NCI-H446 treated with DMSO at 0.1 percent for 48 hours (cell line): ENCODE measurements at regions not wholly inside any gene's neighbourhood (a gene's known extent, or its start where the extent isn't known, plus 50 kb on each side); places are given as distances from the start of the nearest gene placed in this dataset.
"Not testable (repeated sequence)": the region's sequence is repeated elsewhere in the genome, so short reads cannot be mapped to it uniquely, and the experiment has no call there.

ENCODE experiments used
- DNase-seq: peaks from one replicate; lab custom pipeline; 2025; lab: John Stamatoyannopoulos, UW

DNA sequence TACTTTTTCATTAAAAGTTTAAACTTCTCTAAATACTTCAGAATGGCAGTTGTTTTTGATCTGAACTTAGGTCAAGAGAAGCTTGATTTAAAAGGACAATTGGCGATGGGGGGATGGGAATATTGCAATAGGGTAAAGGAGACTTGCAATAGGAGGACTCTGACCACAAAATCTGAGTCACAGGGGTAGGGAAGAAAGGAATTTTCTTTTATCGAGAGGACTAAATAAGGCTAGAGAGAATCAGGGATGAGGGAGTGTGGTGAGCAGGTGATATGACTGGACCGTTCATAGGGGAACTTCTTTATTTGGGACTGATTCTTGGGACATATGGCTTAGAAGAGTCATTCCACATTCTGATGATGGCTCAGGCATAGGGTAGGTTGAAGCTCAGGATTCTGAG is 1260.2 kb downstream of the ADGRL3 start:
- no peak for DNase-seq

DNA sequence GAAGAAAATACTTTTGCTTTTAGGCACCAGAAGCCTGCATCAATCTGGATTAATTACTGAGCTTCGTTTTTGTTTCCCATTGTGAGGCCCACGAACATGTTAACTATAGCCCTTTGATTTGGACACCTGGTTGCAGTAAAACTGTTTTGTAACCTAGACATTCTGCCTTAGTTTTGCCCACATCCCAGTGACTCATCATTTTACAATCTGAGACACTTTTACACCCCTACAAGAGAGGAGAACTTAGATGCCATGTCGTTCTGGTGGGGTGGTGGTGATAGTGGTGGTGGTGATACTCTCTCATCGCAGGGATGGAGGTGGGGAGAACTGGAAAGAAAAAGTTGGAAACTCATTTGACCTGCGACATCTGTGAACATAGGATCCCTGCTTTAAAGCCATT is 1257.2 kb downstream of the ADGRL3 start:
- no peak for DNase-seq

DNA sequence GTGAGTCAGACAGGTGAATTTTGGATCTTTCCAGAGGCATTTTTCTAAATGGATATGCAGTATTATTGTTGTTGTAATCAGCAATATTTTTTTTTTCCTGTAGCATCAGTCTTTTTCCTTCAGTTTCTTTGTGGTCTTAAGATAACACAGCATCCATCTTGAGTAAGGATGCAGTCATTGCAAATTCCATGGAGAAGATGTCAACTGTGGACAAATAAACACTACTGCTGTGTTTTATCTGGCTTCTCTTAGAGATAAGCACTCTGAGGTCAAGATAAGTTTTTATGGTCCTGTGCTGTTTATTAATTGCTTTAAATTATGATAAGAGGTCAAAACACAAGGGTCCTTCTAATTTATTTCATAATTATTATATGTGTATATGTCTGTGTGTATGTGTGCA is 1255.7 kb downstream of the ADGRL3 start:
- DNase-seq, result no peak

DNA sequence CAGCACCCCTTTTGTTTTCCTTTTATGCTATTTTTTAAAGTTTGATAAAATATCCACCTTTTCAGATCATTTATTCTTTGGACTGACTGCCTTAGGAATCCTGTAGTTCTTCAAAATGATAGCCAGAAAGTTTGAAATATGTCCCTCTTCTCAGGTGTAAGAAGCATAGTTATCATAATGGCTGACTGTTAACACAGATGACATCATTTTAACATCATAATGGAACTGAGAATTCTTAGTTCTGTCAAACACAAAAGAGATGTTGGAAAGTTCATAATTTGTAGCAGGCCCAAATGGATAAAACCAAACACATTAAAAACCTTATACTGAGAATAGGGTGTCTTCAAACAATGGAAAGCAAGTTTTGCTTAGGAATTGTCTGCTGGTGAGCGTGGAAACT is 1254.4 kb downstream of the ADGRL3 start:
- DNase-seq, result no peak

DNA sequence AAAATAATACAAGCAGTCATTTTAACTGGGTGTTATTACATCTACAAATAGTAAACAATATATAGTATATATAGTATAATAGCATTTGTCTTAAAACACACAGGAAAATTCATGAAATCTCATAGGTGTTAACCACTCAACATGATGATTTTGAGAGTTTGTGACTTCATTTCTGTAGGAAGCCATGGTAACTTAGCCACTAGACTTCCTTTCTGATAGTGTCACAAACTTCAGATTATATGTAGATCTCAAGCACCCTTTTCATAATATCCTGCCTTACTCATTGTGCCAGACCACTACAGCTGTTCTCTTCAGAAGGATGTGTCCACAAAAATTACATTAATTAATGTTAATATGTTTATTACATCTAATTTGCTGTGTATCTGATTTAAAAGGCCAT is 1250.6 kb downstream of the ADGRL3 start:
- DNase-seq, result no peak

DNA sequence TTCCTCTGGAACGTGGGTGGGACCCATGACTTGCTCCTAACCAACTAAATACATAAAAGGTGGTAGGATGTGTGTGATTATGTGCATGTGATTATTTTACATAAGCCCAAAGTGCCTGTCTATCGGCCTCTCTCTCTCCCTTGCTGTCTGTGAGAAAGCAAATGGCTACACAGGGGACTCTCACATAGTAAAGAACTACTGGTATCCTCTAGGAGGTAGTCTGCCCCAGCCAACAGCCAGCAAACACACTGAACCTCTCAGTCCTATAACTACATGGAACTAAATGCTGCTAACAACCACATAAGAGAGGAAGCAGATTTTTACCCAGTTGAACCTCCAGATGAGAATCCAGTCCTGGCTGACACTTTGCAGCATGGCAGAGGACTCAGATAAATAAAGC is 1249.4 kb downstream of the ADGRL3 start:
- DNase-seq, result no peak

DNA sequence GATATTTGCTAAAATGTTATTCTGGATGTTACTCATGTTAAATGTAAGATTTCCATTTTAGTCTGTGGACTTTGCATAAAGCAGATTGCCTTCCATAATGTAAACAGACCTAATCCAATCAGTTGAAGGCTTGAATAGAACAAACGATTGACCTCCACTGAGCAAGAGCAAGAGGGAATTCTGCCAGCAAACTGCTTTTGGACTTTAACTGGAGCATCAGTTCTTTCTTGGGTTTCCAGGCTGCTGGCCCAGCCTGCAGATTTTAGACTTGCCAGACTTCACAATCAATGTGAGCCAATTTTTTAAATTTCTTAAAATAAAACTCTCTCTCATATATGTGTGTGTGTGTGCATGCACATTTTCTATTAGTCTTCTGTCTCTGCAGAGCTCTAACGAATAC is 1248.8 kb downstream of the ADGRL3 start:
- DNase-seq, result peak; percentile 6

DNA sequence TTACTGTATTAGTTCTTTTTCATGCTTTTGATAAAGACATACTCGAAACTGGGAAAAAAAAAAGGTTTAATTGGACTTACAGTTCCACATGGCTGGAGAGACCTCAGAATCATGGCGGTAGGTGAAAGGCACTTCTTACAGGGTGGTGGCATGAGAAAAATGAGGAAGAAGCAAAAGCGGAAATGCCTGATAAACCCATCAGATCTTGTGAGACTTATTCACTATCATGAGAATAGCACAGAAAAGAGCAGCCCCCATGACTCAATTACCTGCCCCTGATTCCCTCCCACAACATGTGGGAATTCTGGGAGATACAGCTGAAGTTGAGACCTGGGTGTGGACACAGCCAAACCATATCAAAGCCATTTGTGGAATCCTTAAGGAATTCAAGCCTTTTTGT is 1238.9 kb downstream of the ADGRL3 start:
- no peak for DNase-seq

DNA sequence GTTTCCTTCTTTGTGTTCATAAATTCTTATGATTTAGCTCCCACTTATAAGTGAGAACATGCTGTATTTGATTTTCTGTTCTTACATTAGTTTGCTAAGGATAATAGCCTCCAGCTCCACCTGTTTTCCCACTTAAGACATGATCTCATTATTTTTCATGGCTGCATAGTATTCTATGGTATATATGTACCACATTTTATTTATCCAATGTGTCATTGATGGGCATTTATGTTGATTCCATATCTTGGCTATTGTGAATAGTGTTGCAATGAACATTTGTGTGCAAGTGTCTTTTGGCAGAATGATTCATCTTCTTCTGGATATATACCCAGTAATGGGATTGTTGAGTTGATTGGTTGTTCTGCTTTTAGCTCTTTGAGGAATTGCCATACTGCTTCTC is 1234.8 kb downstream of the ADGRL3 start:
- DNase-seq, result no peak

DNA sequence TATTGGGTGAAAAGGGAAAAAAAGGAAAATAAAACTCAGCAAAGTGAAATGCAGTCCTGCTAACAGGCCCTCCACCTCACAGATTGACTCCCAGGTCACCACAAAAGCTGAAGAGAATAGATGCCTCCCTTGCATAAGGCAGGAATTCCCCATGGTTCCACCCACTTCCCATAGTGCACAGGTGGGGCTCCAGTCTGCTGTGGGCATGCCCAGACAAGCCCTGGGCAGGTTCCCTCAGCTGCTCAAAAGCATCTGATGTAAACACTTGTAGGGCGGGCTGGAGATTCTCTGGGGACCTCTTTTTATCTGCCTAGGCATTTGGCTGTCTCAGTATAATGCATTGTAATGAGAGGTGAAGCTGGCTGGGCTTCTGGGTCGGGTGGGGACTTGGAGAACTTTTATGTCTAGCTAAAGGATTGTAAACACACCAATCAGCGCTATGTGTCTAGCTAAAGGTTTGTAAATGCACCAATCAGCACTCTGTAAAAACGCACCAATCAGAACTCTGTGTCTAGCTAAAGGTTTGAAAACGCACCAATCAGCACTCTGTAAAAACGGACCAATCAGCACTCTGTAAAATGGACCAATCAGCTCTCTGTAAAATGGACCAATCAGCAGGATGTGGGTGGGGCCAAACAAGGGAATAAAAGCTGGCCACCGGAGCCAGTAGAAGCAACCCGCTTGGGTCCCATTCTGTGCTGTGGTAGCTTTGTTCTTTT is 1231.5 kb downstream of the ADGRL3 start:
- not testable (repeated sequence) for DNase-seq

DNA sequence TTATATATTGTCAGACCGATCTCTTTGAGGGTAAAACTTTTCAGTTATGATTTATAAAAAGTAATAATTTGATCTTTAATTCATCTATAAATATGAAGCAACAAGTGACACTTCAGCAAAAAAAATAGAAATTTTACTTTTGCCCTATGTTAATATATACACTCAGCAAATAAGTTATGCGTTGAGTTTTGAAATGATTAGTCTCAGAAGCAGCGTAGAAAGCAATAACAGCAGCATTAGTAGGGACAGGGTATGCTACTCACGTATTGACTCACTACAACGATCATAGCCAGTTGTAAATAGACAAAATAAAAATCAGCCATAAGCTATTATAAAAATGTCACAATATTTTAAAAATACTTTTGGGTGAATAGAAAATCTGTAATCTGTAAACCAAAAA is 1229.2 kb downstream of the ADGRL3 start:
- DNase-seq, result no peak

DNA sequence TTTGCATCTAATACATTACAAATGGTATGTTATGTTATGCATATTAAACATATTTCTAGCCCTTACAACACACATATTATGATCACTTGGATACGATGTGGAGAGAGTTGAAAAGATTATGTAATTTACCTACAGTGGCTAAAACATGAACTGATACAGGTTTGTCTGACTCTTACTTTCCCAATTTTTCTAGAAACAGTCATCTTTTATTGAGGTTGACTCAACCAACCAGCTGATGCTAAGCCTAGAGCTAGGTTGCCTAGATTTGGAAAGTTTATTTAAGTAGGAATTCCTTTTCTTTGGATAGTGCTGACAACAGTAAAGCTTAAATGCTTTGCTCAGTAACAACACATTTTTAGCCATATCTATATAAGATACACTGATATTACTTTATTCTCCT is 1215.1 kb downstream of the ADGRL3 start:
- no peak for DNase-seq

DNA sequence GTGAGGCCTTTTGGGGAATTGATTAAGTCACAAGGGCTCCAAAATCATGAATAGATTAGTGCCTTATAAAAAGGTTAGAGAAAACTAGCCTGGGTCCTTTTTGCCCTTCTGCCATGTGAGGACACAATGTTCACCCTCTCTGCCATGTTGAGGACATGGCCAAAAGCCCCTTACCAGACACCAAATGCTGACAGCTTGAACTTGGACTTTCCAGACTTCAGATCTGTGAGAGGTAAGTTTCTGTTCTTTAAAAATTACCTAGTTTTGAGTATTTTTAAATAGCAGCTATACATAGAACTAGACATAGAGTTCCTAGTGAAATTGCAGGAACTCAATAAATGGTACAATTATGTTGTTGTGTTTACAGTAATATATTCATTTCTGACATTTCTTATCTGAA is 1214.4 kb downstream of the ADGRL3 start:
- DNase-seq, result no peak

DNA sequence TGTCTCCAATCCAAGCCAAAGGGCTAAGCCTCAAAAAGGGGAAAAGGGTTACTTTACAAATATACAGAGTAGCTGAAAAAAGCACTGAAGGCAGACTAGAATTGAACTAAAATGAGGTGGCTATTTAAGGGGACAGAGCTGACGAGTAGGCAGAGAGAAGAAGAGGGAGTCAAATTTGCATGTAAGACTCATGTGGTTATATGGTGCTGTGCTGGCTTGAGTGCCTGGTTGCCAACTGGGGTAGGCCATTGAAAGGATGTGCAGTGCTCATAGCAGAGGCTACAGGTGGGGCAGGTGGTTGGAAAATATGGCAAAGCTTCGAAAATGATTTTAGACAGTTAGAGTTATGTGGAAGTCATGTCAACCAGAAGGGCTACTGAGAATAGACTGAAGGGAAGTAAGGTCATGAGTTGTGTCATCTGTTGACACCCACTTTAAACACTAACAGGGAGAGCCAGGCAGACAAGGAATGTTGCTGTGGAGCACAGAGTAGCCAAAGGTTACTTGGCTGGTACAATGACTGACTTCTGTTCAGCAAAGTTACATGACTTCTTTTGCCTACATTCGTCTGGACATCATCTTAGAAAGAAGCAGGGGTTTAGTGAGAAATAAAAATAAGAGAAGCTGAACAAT is 1210.4 kb downstream of the ADGRL3 start:
- no peak for DNase-seq

DNA sequence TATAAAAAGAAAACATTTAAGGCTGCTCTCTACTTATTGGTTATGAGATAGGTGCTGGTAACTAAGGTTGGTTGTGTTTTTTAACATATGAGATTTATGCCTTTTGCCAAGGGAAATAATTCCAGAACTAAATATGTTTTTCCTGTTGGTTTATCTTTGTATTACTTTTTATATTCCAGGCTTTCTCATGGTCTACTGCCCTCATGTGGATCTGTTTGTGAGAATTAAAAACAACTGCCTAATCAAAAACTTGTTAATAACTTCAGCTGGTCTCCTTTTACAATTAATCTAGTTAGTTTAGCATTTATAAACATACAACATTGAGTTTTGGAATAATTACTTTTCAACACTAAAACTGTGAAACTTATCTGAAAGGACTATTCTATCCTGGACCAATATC is 1208.3 kb downstream of the ADGRL3 start:
- DNase-seq, result no peak

DNA sequence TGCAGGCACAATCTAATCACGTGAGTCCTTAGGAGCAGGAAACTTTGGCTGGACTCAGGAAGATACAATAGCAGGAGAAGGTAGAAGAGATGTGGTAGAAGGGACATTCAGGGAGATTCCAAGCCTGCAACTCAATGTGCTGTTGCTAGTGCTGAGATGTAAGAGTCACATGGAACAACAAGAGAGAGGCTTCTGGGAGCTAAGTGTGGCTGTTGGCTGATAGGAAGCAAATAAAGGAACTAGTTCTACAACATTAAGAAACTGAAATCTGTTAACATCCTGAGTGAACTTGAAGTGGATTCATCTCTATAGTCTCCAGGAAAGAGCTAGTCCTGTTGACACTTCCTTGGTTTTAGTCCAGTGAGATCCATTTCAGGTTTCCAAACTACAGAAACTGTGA is 1207.4 kb downstream of the ADGRL3 start:
- DNase-seq, result no peak

DNA sequence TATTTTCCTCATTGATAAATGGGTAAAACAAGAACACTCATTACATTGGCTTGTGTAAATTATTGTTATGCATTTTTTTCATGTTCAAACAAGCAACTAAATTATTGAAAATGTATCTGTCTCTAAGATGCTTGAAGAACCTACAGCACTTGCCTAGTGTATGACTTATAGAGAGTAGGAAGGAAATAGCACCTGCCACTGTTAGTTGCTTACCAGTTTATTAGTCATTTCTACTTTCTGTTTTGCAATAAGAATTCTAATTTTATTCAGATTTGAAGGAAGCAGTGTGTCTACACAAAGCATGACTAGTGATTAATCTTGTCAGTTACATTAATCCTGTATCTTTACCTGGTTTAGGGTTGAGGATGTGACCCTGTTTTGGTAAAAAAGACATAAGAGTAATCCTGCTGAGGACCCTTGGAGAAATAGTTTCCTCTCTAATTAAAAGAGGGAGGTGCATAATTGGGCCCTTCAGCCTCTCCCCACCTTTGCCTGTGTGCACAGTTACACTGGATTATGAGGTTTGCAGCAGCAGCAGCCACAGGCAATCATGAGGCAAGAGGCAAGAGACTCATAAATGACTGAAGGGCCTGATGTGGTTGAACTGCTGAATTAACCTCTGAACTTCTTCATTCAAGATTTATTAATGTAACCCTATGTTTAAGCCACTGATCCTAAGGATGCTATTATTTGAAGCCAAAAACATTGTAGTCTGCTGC is 1202.1 kb downstream of the ADGRL3 start:
- DNase-seq, result no peak

DNA sequence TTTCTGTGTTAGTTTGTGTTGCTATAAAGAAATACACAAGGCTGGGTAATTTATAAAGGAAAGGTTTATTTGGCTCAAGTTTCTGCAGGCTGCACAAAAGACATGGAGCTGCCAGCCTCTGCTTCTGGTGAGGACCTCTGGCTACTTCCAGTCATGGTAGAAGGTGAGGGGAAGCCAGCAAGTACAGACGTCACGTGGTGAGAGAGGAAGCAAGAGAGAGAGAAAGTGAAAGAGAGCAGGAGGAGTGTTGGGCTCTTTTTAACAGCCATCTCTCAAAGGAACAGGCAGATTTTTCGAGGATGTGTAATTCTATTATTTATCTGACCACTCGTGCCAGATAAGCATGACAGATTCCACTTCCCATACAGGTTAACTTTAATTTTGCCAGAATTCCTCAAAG is 1199.1 kb downstream of the ADGRL3 start:
- no peak for DNase-seq

DNA sequence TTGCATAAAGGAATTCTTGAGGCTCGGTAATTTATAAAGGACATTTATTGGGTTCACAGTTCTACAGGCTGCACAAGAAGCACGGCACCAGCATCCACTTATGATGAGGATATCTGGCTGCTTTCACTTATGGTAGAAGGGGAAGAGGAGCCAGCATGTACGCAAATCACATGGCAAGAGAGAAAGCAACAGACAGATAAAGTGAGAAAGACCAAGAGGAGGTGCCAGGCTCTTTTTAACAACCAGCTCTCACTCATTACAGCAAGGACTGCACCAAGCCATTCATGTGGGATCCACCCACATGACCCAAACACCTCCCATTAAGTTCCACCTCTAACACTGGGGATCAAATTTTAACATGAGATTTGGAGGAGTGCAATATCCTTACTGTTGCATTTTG is 1198.2 kb downstream of the ADGRL3 start:
- DNase-seq, result no peak

DNA sequence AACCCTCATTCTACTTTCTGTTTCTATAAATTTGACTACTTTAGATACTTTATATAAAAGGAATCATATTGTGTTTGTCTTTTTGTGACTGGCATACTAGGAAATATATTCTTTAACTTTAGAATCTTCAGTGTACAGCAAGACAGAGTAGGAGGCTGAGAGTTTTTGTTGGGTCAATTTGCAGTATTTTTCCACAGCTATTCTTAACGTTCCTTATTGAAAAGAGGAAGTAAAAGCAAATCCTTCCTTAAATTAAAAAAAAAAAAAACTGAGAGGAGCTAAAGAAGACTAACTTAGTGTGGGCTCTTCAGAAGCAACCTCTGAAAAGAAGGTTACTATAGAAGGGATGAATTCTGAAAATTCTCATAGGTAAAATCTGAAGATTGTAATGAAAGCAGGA is 1194.6 kb downstream of the ADGRL3 start:
- DNase-seq, result no peak

DNA sequence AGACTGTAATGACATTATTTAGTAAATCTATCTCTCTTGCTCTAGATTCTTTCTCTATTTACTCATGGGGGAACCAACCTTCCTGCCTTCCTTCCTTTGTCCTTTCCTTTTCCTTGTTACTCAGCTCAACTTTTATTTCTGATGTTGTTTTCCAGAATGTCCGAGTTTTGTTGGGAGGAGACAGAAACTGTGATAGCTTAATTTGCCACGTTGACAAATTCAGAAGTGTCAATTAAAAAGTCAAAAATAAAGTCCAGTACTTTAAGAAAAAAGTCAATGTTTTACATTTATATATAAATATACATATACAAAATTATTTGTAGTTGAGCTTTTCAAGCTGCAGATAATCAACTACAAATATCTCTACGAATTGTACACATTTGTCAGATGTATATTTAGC is 1187.7 kb downstream of the ADGRL3 start:
- no peak for DNase-seq

DNA sequence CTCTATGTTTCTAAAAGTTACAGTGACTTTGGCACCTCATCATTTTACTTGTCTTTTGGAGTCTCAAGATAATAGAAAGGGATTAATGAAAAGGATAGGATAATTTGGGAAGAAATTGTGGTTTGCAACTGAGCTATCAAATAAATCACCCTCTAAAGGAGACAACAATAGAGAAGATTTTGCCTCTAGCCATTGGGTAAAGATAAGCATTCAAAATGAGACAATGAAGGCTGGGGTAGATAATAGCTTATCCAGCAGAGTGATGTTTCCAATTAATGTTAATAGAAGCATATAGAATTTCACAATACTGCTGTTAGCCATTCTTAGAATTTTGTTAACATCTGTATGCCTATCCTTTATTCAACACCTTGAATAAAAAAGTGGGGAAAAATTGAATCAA is 1177.6 kb downstream of the ADGRL3 start:
- DNase-seq, result no peak

DNA sequence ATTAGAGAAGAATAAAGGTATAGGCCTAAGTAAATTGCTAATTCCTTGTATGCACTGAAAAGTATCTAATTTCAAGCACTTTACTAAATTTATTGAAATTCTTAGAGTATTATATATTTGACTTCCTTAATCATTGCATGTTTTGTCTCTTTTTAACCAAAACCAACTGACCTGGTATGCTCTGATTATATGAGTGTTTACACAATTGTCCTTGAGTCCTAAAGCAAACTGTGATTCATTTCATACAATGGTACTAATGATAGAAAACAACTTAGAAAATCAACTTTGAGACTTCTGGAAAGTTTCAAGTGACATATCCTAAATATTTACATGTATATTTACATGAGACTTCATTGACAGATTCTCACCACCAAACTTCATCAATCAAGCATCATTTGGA is 1177.1 kb downstream of the ADGRL3 start:
- DNase-seq, result no peak

DNA sequence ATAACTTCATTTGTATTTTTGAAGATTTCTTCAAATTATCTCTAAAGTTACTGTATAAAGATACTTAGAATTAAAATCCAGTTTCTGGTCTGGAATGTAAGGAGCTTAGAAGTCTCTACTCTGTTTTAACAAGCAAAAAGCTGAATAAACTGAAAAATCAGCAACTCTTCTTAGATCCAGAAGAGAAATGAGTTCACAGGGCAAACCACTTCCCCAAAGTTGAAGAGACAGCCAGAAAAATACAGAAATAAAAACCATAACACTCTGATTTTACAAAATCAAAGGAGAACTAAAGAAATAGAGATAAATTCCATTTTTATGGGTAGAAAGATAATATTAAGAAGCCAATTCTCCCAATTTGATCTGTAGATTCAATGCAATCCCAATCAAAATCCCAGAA is 1166.8 kb downstream of the ADGRL3 start:
- DNase-seq, result no peak
